IMR-90 (cell line): ENCODE measurements at regions not wholly inside any gene's neighbourhood (a gene's known extent, or its start where the extent isn't known, plus 50 kb on each side); places are given as distances from the start of the nearest gene placed in this dataset.
"Not testable (repeated sequence)": the region's sequence is repeated elsewhere in the genome, so short reads cannot be mapped to it uniquely, and the experiment has no call there.

Source experiments
- ATAC-seq: fragments of 200-7000 bp; cut with Tn5 transposase; 2 replicates; pipeline ENCODE4 v1.9.1; 2020; ENCODE audit warnings: low read depth, mild to moderate bottlenecking, moderate library complexity
- BruUV-seq: library from RNA; stranded (reverse); fragments of 400-500 nt; replicated peaks from 2 replicates; lab custom pipeline; 2021; lab: Mats Ljungman, UMichigan
- CTCF ChIA-PET: fragments of 300-600 bp; formaldehyde crosslinking; extraction: SDS; loops from one replicate; lab custom pipeline; 2021; ENCODE audit warnings: antibody characterized with exemption; lab: Yijun Ruan, JAX
- POLR2A ChIA-PET: fragments of 300-600 bp; sonication (Branson Sonifier 250); formaldehyde crosslinking; loops from one replicate; lab custom pipeline; 2022; ENCODE audit warnings: antibody characterized with exemption; ENCODE audit not compliant: unreplicated experiment; lab: Charles Lee
- DNase-seq: peaks from one replicate; pipeline ENCODE4 v3.0.0; 2013
- H2AFZ ChIP-seq: replicated peaks from 2 replicates; pipeline ENCODE3; 2013; ENCODE audit warnings: low read length, mild to moderate bottlenecking; ENCODE audit not compliant: poor library complexity
- H2AK5ac ChIP-seq: 2 replicates; pipeline ENCODE4 v1.6.1; 2013; ENCODE audit warnings: low read depth, low read length, inconsistent platforms
- H2AK9ac ChIP-seq: replicated peaks from 2 replicates; pipeline ENCODE3; 2013; ENCODE audit warnings: mild to moderate bottlenecking, low read depth, low read length, moderate library complexity; ENCODE audit not compliant: poor library complexity
- H2BK120ac ChIP-seq: 2 replicates; pipeline ENCODE4 v1.6.1; 2013; ENCODE audit warnings: low read depth, low read length, inconsistent platforms
- H2BK15ac ChIP-seq: 3 replicates; pipeline ENCODE4 v1.6.1; 2013; ENCODE audit warnings: low read depth, low read length, inconsistent platforms
- H2BK20ac ChIP-seq: 2 replicates; pipeline ENCODE4 v1.6.1; 2013; ENCODE audit warnings: low read depth, mild to moderate bottlenecking, inconsistent platforms, low read length, moderate library complexity
- H2BK5ac ChIP-seq: 2 replicates; pipeline ENCODE4 v1.6.1; 2013; ENCODE audit warnings: mild to moderate bottlenecking, low read depth, low read length, inconsistent platforms; ENCODE audit not compliant: poor library complexity, severe bottlenecking
- H3K14ac ChIP-seq: replicated peaks from 2 replicates; pipeline ENCODE4 v1.6.1; 2013; ENCODE audit warnings: low read depth, low read length, inconsistent platforms
- H3K18ac ChIP-seq: 2 replicates; pipeline ENCODE4 v1.6.1; 2013; ENCODE audit warnings: low read depth, low read length, control low read depth
- H3K23ac ChIP-seq: 2 replicates; pipeline ENCODE4 v1.6.1; 2013; ENCODE audit warnings: low read depth, low read length, inconsistent platforms
- H3K27ac ChIP-seq: 2 replicates; pipeline ENCODE4 v1.5.1; 2013; ENCODE audit warnings: mild to moderate bottlenecking, control low read depth, low read length; ENCODE audit not compliant: insufficient read depth
- H3K27me3 ChIP-seq: 2 replicates; pipeline ENCODE4 v1.6.1; 2013; ENCODE audit warnings: low read length; ENCODE audit not compliant: control insufficient read depth, insufficient read depth
- H3K36me3 ChIP-seq: 2 replicates; pipeline ENCODE4 v1.6.1; 2013; ENCODE audit warnings: low read length, mixed read lengths; ENCODE audit not compliant: control insufficient read depth, insufficient read depth
- H3K4ac ChIP-seq: 2 replicates; pipeline ENCODE4 v1.6.1; 2013; ENCODE audit warnings: low read depth, low read length, inconsistent platforms
- H3K4me1 ChIP-seq: 2 replicates; pipeline ENCODE4 v1.6.1; 2013; ENCODE audit warnings: low read length, mixed read lengths; ENCODE audit not compliant: control insufficient read depth, insufficient read depth
- H3K4me2 ChIP-seq: 2 replicates; pipeline ENCODE4 v1.6.1; 2013; ENCODE audit warnings: low read depth, mild to moderate bottlenecking, control low read depth, low read length, moderate library complexity
- H3K4me3 ChIP-seq: 2 replicates; pipeline ENCODE4 v1.5.1; 2013; ENCODE audit warnings: low read depth, mild to moderate bottlenecking, control low read depth, low read length, moderate library complexity; ENCODE audit not compliant: insufficient read depth
- H3K56ac ChIP-seq: 2 replicates; pipeline ENCODE4 v1.6.1; 2013; ENCODE audit warnings: low read length, inconsistent platforms; ENCODE audit not compliant: insufficient read depth; ENCODE audit errors: extremely low read depth
- H3K79me1 ChIP-seq, 2 experiments: 2 replicates each; pipeline ENCODE4 v1.6.1; 2013; ENCODE audit warnings: low read length in 2 of 2, inconsistent platforms in 1 of 2, low read depth in 1 of 2
- H3K9ac ChIP-seq: 2 replicates; pipeline ENCODE4 v1.6.1; 2013; ENCODE audit warnings: low read depth, low read length, control low read depth
- H3K9me1 ChIP-seq: 2 replicates; pipeline ENCODE4 v1.6.1; 2013; ENCODE audit warnings: low read length, inconsistent platforms; ENCODE audit not compliant: insufficient read depth
- H3K9me3 ChIP-seq: 2 replicates; pipeline ENCODE4 v1.6.1; 2013; ENCODE audit warnings: low read length; ENCODE audit not compliant: control insufficient read depth, insufficient read depth
- H4K20me1 ChIP-seq: 2 replicates; pipeline ENCODE4 v1.6.1; 2013; ENCODE audit warnings: low read length, inconsistent platforms; ENCODE audit not compliant: insufficient read depth
- H4K5ac ChIP-seq: 2 replicates; pipeline ENCODE4 v1.6.1; 2013; ENCODE audit warnings: mild to moderate bottlenecking, low read depth, low read length, control low read depth
- H4K8ac ChIP-seq, 2 experiments: 2 replicates each; pipeline ENCODE4 v1.6.1; 2013; ENCODE audit warnings: low read depth in 2 of 2, low read length in 2 of 2, control low read depth in 1 of 2, inconsistent platforms in 1 of 2
- H4K91ac ChIP-seq: 2 replicates; pipeline ENCODE4 v1.6.1; 2013; ENCODE audit warnings: low read depth, low read length, inconsistent platforms; ENCODE audit not compliant: insufficient read depth
- WGBS, 2 experiments: methylation state at CpG; one replicate each; pipeline versions ENCODE4 v1.1.5 to v1.1.7; 2013; ENCODE audit warnings: missing lambda C conversion rate in 2 of 2; ENCODE audit not compliant: insufficient read length in 1 of 2; ENCODE audit errors: extremely low coverage in 2 of 2; 5-methylcytosine and 5-hydroxymethylcytosine counted together
- dilution Hi-C: fragments of 300-500 bp; cut with HindIII; formaldehyde crosslinking; loops from one replicate; pipeline ENCODE4 v1.14.3; 2018; ENCODE audit warnings: low sequenced_read_pairs; ENCODE audit not compliant: unreplicated experiment
- in situ Hi-C: fragments of 300-500 bp; cut with MboI; formaldehyde crosslinking; loops from 3 replicates; pipeline ENCODE4 v1.14.3; 2019; ENCODE audit warnings: low sequenced_read_pairs, inconsistent platforms, mixed read lengths
- intact Hi-C: fragments of 100-400 bp; cut with micrococcal nuclease; formaldehyde crosslinking; loops from 2 replicates; pipeline ENCODE4 v1.10.0; 2022

DNA sequence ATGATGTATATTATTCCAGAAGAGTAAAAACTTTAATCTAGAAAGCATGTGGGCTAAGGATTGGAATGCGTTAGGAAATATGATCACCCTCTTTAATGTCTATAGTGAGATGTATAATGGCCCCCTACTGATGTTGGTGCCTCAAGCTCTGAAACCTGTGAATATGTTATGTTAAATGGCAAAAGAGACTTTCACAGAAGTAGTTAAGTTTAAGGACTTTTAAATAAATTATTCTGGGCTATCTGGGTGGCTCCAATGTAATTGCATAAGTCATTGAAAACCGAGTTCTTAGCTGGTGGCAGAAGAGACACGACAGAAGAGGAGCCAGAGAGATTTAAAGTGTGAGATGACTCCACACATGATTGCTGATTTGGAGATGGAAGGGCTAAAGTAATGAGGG lies 1048.4 kb downstream of the PRIM2 start:
- H2BK20ac ChIP-seq, intact Hi-C loops, H3K14ac ChIP-seq, H2BK15ac ChIP-seq, H3K27me3 ChIP-seq, H3K4me3 ChIP-seq, in situ Hi-C loops, H4K8ac ChIP-seq, CTCF ChIA-PET, H3K36me3 ChIP-seq, H4K91ac ChIP-seq, H3K4me1 ChIP-seq, ATAC-seq, POLR2A ChIA-PET, H3K9ac ChIP-seq, H3K79me1 ChIP-seq, H3K18ac ChIP-seq, DNase-seq, H3K4ac ChIP-seq, H2AFZ ChIP-seq, H3K27ac ChIP-seq, H3K9me3 ChIP-seq, H2BK5ac ChIP-seq, H3K23ac ChIP-seq, H4K5ac ChIP-seq, BruUV-seq, H3K4me2 ChIP-seq, dilution Hi-C loops, H3K9me1 ChIP-seq, H2AK9ac ChIP-seq, H2AK5ac ChIP-seq, H4K20me1 ChIP-seq, H2BK120ac ChIP-seq, H3K56ac ChIP-seq: not testable (repeated sequence)
- no CpG with 5 or more reads among the region's 3 CpGs for WGBS, 2 experiments
